NCI-H748 (cell line): ENCODE measurements at regions not wholly inside any gene's neighbourhood (a gene's known extent, or its start where the extent isn't known, plus 50 kb on each side); places are given as distances from the start of the nearest gene placed in this dataset.
"Not testable (repeated sequence)": the region's sequence is repeated elsewhere in the genome, so short reads cannot be mapped to it uniquely, and the experiment has no call there.

Experiments used
- DNase-seq: peaks from one replicate; lab custom pipeline; 2025; ENCODE audit not compliant: unreplicated experiment; lab: John Stamatoyannopoulos, UW

- no peak for DNase-seq
Observed at GRCh38 chr4:124997991-124998390, 285.5 kb upstream of the ANKRD50 start.

GRCh38 chr4:124997124-124997523 is 284.6 kb upstream of the ANKRD50 start:
- DNase-seq: no peak

- DNase-seq: no peak
Observed at GRCh38 chr4:124993838-124994237, 281.3 kb upstream of the ANKRD50 start.

- no peak for DNase-seq
Observed at GRCh38 chr4:124990398-124990797, 277.9 kb upstream of the ANKRD50 start.

- DNase-seq: no peak
Observed at GRCh38 chr4:124980276-124980752, 267.8 kb upstream of the ANKRD50 start.

GRCh38 chr4:124978536-124978935 is 266.0 kb upstream of the ANKRD50 start:
- DNase-seq: not testable (repeated sequence)

GRCh38 chr4:124977045-124977444 is 264.5 kb upstream of the ANKRD50 start:
- no peak for DNase-seq

- no peak for DNase-seq
Observed at GRCh38 chr4:124974152-124974551, 261.6 kb upstream of the ANKRD50 start.

GRCh38 chr4:124973716-124974115 is 261.2 kb upstream of the ANKRD50 start:
- no peak for DNase-seq

- no peak for DNase-seq
Observed at GRCh38 chr4:124970011-124970410, 257.5 kb upstream of the ANKRD50 start.

- DNase-seq: no peak
Observed at GRCh38 chr4:124965497-124965891, 253.0 kb upstream of the ANKRD50 start.

- no peak for DNase-seq
Observed at GRCh38 chr4:124964852-124965496, 252.4 kb upstream of the ANKRD50 start.

GRCh38 chr4:124964251-124964650 is 251.7 kb upstream of the ANKRD50 start:
- no peak for DNase-seq

- no peak for DNase-seq
Observed at GRCh38 chr4:124961138-124961750, 248.7 kb upstream of the ANKRD50 start.

GRCh38 chr4:124958847-124959246 is 246.3 kb upstream of the ANKRD50 start:
- DNase-seq: no peak

GRCh38 chr4:124955476-124955875 is 242.9 kb upstream of the ANKRD50 start:
- DNase-seq: no peak

GRCh38 chr4:124954046-124954445 is 241.5 kb upstream of the ANKRD50 start:
- DNase-seq: no peak

GRCh38 chr4:124953486-124953885 is 241.0 kb upstream of the ANKRD50 start:
- DNase-seq: no peak

- no peak for DNase-seq
Observed at GRCh38 chr4:124953061-124953460, 240.5 kb upstream of the ANKRD50 start.

- DNase-seq: no peak
Observed at GRCh38 chr4:124952601-124953000, 240.1 kb upstream of the ANKRD50 start.

- no peak for DNase-seq
Observed at GRCh38 chr4:124948976-124949597, 236.6 kb upstream of the ANKRD50 start.

- no peak for DNase-seq
Observed at GRCh38 chr4:124947622-124948265, 235.2 kb upstream of the ANKRD50 start.
